ENCODE measurements at regions not wholly inside any gene's neighbourhood (a gene's known extent, or its start where the extent isn't known, plus 50 kb on each side); places are given as distances from the start of the nearest gene placed in this dataset.
A peak's percentile ranks its signal among the peaks of the same experiment; 100 is the strongest.

- H3K4me3 ChIP-seq: no peak overlapping the region
- H3K4me1 ChIP-seq (replicated peaks): no peaks in the 10 kb centered on the region
- H3K9me3 ChIP-seq: no peaks in the 10 kb centered on the region
- 87% methylated on average over 13 of the region's 13 CpGs for WGBS
- no peak overlapping the region for H3K27ac ChIP-seq
- intact Hi-C loops (cut with DNase I): no loop called here
- no peaks in the 10 kb centered on the region for H3K36me3 ChIP-seq
- no peaks in the 10 kb centered on the region for H3K27me3 ChIP-seq (replicated peaks; ENCODE audit: insufficient read depth)
- DNase-seq (ENCODE audit: low spot score): no peak
- no peak for TF ChIP-seq POLR2A (IDR thresholded peaks at IDR 0.05)
- no peak for TF ChIP-seq POLR2AphosphoS5 (IDR thresholded peaks at IDR 0.05)
- TF ChIP-seq CTCF (IDR thresholded peaks at IDR 0.05): no peak
These were observed 292.4 kb downstream of the THBS2 start for GRCh38 chr6:168961264-168961656.

- WGBS: 59% methylated on average over 11 of the region's 11 CpGs
- Histone ChIP-seq H3K36me3 (no peaks in the 10 kb centered on the region), H3K4me3 (no peak overlapping the region), H3K9me3 (no peaks in the 10 kb centered on the region), H3K27me3 (replicated peaks; ENCODE audit: insufficient read depth) (no peaks in the 10 kb centered on the region), H3K4me1 (replicated peaks) (no peaks in the 10 kb centered on the region), H3K27ac (no peak overlapping the region)
- intact Hi-C loops (cut with DNase I): no loop called here
- TF ChIP-seq POLR2A (IDR thresholded peaks at IDR 0.05) (no peak), CTCF (IDR thresholded peaks at IDR 0.05) (no peak), POLR2AphosphoS5 (IDR thresholded peaks at IDR 0.05) (no peak)
- DNase-seq (ENCODE audit: low spot score): no peak
These were observed 292.9 kb downstream of the THBS2 start for GRCh38 chr6:168960551-168961263.

DNA sequence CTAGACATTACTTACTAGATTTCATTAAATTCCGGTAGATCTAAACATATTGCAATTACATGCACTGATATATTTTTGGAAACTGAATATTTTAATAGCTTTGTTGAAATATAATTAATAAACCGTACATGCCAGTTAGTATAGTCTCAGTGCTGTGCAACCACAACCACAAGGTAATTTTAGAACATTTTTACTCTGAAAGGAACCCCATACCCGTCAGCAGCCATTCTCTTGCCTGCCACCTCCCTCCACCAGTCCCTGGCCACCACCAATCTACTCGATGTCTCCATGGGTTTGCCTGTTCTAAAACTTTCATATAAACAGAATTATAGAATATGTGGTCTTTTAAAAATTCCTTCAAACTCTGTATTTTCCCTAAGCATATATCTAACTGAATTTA is 293.9 kb downstream of the THBS2 start:
- Histone ChIP-seq H3K9me3 (no peaks in the 10 kb centered on the region), H3K4me3 (no peak overlapping the region), H3K36me3 (no peaks in the 10 kb centered on the region), H3K27ac (no peak overlapping the region), H3K4me1 (replicated peaks) (no peaks in the 10 kb centered on the region), H3K27me3 (replicated peaks; ENCODE audit: insufficient read depth) (no peaks in the 10 kb centered on the region)
- TF ChIP-seq POLR2A (IDR thresholded peaks at IDR 0.05): no peak
- TF ChIP-seq POLR2AphosphoS5 (IDR thresholded peaks at IDR 0.05): no peak
- no peak for TF ChIP-seq CTCF (IDR thresholded peaks at IDR 0.05)
- WGBS: 81% methylated on average over 4 of the region's 4 CpGs
- no peak for DNase-seq (ENCODE audit: low spot score)
- intact Hi-C loops (cut with DNase I): loop anchor here (5.0 to 10.0 kb wide), 2 partner anchors 558 to 695 kb away; no protein-coding TSS in a partner anchor

DNA sequence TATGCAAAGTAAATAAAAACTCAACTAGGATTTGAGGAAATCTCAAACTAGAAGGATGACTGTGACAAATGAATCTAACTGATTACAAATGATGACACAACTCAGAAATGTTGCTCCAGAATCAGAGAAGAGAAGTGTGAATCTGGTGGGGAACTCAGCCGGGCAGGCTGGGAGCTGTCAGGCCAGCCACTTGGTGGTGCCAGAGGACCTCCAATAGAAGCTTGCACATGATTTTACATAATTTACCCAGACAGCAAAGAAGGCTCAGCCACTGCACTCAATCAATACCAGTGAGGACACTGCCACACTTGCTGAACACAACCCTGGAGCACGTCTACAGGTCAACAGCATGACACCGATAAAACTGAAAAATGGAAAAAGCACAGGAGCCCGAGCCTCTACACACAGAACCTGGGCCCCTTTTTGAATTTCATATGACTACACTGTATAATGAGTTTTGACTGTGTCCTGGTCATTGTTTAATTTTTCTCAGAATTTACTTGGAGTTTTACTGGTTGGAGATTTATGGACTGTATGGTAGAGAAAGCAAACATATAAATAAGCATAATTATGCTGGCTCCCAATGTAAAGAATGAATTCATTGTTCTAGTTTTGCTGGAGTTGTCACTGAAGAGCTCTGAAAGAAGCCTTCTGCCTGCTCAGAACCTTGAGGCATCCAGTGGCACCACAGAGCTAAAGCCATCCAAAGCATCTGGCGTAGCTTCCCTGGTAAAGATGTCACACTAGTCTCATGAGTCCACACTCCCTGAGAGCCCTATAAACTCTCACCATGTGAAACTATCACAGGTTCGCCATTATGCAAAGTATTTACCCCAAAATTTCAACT is 296.5 kb downstream of the THBS2 start:
- Histone ChIP-seq H3K4me3 (no peak overlapping the region), H3K27me3 (replicated peaks; ENCODE audit: insufficient read depth) (no peaks in the 10 kb centered on the region), H3K27ac (no peak overlapping the region), H3K4me1 (replicated peaks) (no peaks in the 10 kb centered on the region), H3K36me3 (no peaks in the 10 kb centered on the region), H3K9me3 (no peaks in the 10 kb centered on the region)
- intact Hi-C loops (cut with DNase I): loop anchor here (5.0 to 10.0 kb wide), 2 partner anchors 560 to 698 kb away; no protein-coding TSS in a partner anchor
- DNase-seq (ENCODE audit: low spot score): peak; percentile 44
- TF ChIP-seq POLR2AphosphoS5 (IDR thresholded peaks at IDR 0.05): peak; percentile 34
- TF ChIP-seq POLR2A (IDR thresholded peaks at IDR 0.05): no peak
- peak; percentile 19 to 78 (median 72) for TF ChIP-seq CTCF (IDR thresholded peaks at IDR 0.05)
- 51% methylated on average over 6 of the region's 6 CpGs for WGBS
